ENCODE measurements at regions not wholly inside any gene's neighbourhood (a gene's known extent, or its start where the extent isn't known, plus 50 kb on each side); places are given as distances from the start of the nearest gene placed in this dataset.
A peak's percentile ranks its signal among the peaks of the same experiment; 100 is the strongest.

- DNase-seq = no peak
Observed at GRCh38 chr1:39085174-39085573, 59.0 kb downstream of the NDUFS5 start.

- DNase-seq = no peak
Observed at GRCh38 chr1:39086386-39086785, 60.2 kb downstream of the NDUFS5 start.

GRCh38 chr1:39086865-39087409 lies 60.8 kb downstream of the NDUFS5 start:
- DNase-seq = no peak

GRCh38 chr1:39087435-39087834 lies 61.3 kb downstream of the NDUFS5 start:
- DNase-seq = no peak

- no peak for DNase-seq
Observed at GRCh38 chr1:39088658-39089057, 62.5 kb downstream of the NDUFS5 start.

GRCh38 chr1:39089931-39090521 lies 63.9 kb downstream of the NDUFS5 start:
- peak; percentile 20 for DNase-seq

GRCh38 chr1:39090757-39091380 lies 64.7 kb downstream of the NDUFS5 start:
- no peak for DNase-seq

- peak; percentile 51 for DNase-seq
Observed at GRCh38 chr1:39091845-39092645, 65.9 kb downstream of the NDUFS5 start.

- DNase-seq = no peak
Observed at GRCh38 chr1:39094685-39095084, 68.5 kb downstream of the NDUFS5 start.

GRCh38 chr1:39098546-39099250 lies 72.5 kb downstream of the NDUFS5 start:
- DNase-seq = peak; percentile 74

GRCh38 chr1:39102537-39103327 lies 76.6 kb downstream of the NDUFS5 start:
- peak; percentile 34 for DNase-seq

- DNase-seq = no peak
Observed at GRCh38 chr1:39103328-39104157, 77.4 kb downstream of the NDUFS5 start.

GRCh38 chr1:39104158-39105060 lies 78.3 kb downstream of the NDUFS5 start:
- no peak for DNase-seq

GRCh38 chr1:39105061-39105840 lies 79.1 kb downstream of the NDUFS5 start:
- peak; percentile 61 for DNase-seq

GRCh38 chr1:39105841-39106765 lies 80.0 kb downstream of the NDUFS5 start:
- no peak for DNase-seq

- DNase-seq = no peak
Observed at GRCh38 chr1:39106801-39107327, 80.7 kb downstream of the NDUFS5 start.

- no peak for DNase-seq
Observed at GRCh38 chr1:39107341-39108290, 81.5 kb downstream of the NDUFS5 start.

Measured in central memory CD4-positive, alpha-beta T cell (primary cell).